ENCODE measurements at regions not wholly inside any gene's neighbourhood (a gene's known extent, or its start where the extent isn't known, plus 50 kb on each side); places are given as distances from the start of the nearest gene placed in this dataset.

- no peak for DNase-seq
These were observed 190.1 kb upstream of the TNP1 start for GRCh38 chr2:217049956-217050355.

- DNase-seq: no peak
These were observed 189.6 kb upstream of the TNP1 start for GRCh38 chr2:217049422-217049821.

GRCh38 chr2:217048730-217049129 lies 188.9 kb upstream of the TNP1 start:
- DNase-seq: no peak

- no peak for DNase-seq
These were observed 187.8 kb upstream of the TNP1 start for GRCh38 chr2:217047631-217048030.

GRCh38 chr2:217047209-217047608 lies 187.3 kb upstream of the TNP1 start:
- no peak for DNase-seq

GRCh38 chr2:217045700-217046475 lies 186.0 kb upstream of the TNP1 start:
- no peak for DNase-seq

GRCh38 chr2:217040099-217040498 lies 180.2 kb upstream of the TNP1 start:
- DNase-seq: no peak

GRCh38 chr2:217038001-217038400 lies 178.1 kb upstream of the TNP1 start:
- DNase-seq: no peak

GRCh38 chr2:217037353-217037752 lies 177.5 kb upstream of the TNP1 start:
- no peak for DNase-seq

- no peak for DNase-seq
These were observed 176.1 kb upstream of the TNP1 start for GRCh38 chr2:217035967-217036366.

- no peak for DNase-seq
These were observed 173.3 kb upstream of the TNP1 start for GRCh38 chr2:217033186-217033585.

- no peak for DNase-seq
These were observed 171.6 kb upstream of the TNP1 start for GRCh38 chr2:217031445-217031844.

- no peak for DNase-seq
These were observed 170.2 kb upstream of the TNP1 start for GRCh38 chr2:217030081-217030480.

- no peak for DNase-seq
These were observed 168.3 kb upstream of the TNP1 start for GRCh38 chr2:217028128-217028527.

- no peak for DNase-seq
These were observed 167.6 kb upstream of the TNP1 start for GRCh38 chr2:217027414-217027813.

GRCh38 chr2:217026569-217026968 lies 166.7 kb upstream of the TNP1 start:
- DNase-seq: no peak

GRCh38 chr2:217026161-217026560 lies 166.3 kb upstream of the TNP1 start:
- DNase-seq: no peak

GRCh38 chr2:217023611-217024010 lies 163.7 kb upstream of the TNP1 start:
- no peak for DNase-seq

GRCh38 chr2:217017456-217018252 lies 157.8 kb upstream of the TNP1 start:
- no peak for DNase-seq

- DNase-seq: no peak
These were observed 157.0 kb upstream of the TNP1 start for GRCh38 chr2:217016796-217017419.

- DNase-seq: no peak
These were observed 154.7 kb upstream of the TNP1 start for GRCh38 chr2:217014328-217015105.

- DNase-seq: no peak
These were observed 154.1 kb upstream of the TNP1 start for GRCh38 chr2:217013926-217014325.

Measured in nucleus accumbens (tissue), 56 donors.